Mesothelial cell of epicardium (in vitro differentiated cells): ENCODE measurements at regions not wholly inside any gene's neighbourhood (a gene's known extent, or its start where the extent isn't known, plus 50 kb on each side); places are given as distances from the start of the nearest gene placed in this dataset.

Experiments used
- DNase-seq, 2 experiments: peaks; one replicate each; pipeline ENCODE4 v3.0.0; 2021; ENCODE audit warnings: low spot score in 2 of 2; ENCODE audit not compliant: unreplicated experiment in 2 of 2
- H3K27ac Mint-ChIP-seq: 2 replicates; pipeline ENCODE4 v1.8.0; 2021; ENCODE audit warnings: mixed read lengths
- H3K27me3 Mint-ChIP-seq: 2 replicates; pipeline ENCODE4 v1.8.0; 2021; ENCODE audit warnings: low read depth, mixed read lengths
- H3K36me3 Mint-ChIP-seq: 2 replicates; pipeline ENCODE4 v1.8.0; 2021; ENCODE audit warnings: mixed read lengths
- H3K4me1 Mint-ChIP-seq: 2 replicates; pipeline ENCODE4 v1.8.0; 2021; ENCODE audit warnings: mixed read lengths
- H3K4me3 Mint-ChIP-seq: 2 replicates; pipeline ENCODE4 v1.8.0; 2021; ENCODE audit warnings: mild to moderate bottlenecking, moderate library complexity, mixed read lengths
- H3K9me3 Mint-ChIP-seq: 2 replicates; pipeline ENCODE4 v1.8.0; 2021; ENCODE audit warnings: mixed read lengths
- CTCF ChIP-seq: fragments of 200-600 bp; sonication (generic); IDR thresholded peaks from one replicate; pipeline ENCODE4 v1.5.0; 2021; ENCODE audit warnings: antibody characterized with exemption; ENCODE audit not compliant: unreplicated experiment

GRCh38 chr3:80239301-80239700 is 471.5 kb upstream of the ROBO1 start:
- no peaks in the 10 kb centered on the region for H3K27me3 Mint-ChIP-seq

GRCh38 chr3:80238606-80239005 is 470.8 kb upstream of the ROBO1 start:
- no peaks in the 10 kb centered on the region for H3K9me3 Mint-ChIP-seq
- peak overlapping the region; percentile 15 for H3K27ac Mint-ChIP-seq

More at GRCh38 chr3:80239301-80239700, 471.5 kb upstream of the ROBO1 start:
- peaks cover 10% of the 10 kb centered on the region for H3K4me1 Mint-ChIP-seq
- no peak for TF ChIP-seq CTCF
- no peak for DNase-seq
- no peaks in the 10 kb centered on the region for H3K9me3 Mint-ChIP-seq
- no peak overlapping the region for H3K27ac Mint-ChIP-seq
- H3K36me3 Mint-ChIP-seq, result no peaks in the 10 kb centered on the region
- H3K4me3 Mint-ChIP-seq, result no peak overlapping the region

GRCh38 chr3:80238152-80238551 is 470.4 kb upstream of the ROBO1 start:
- no peak overlapping the region for H3K4me3 Mint-ChIP-seq

More at GRCh38 chr3:80238606-80239005, 470.8 kb upstream of the ROBO1 start:
- H3K36me3 Mint-ChIP-seq, result no peaks in the 10 kb centered on the region
- DNase-seq, result no peak
- H3K4me1 Mint-ChIP-seq, result peaks cover 10% of the 10 kb centered on the region
- H3K27me3 Mint-ChIP-seq, result no peaks in the 10 kb centered on the region
- no peak overlapping the region for H3K4me3 Mint-ChIP-seq
- TF ChIP-seq CTCF, result no peak

GRCh38 chr3:80234706-80235105 is 466.9 kb upstream of the ROBO1 start:
- H3K27ac Mint-ChIP-seq, result no peak overlapping the region
- TF ChIP-seq CTCF, result no peak
- no peaks in the 10 kb centered on the region for H3K9me3 Mint-ChIP-seq
- H3K36me3 Mint-ChIP-seq, result no peaks in the 10 kb centered on the region
- no peak overlapping the region for H3K4me3 Mint-ChIP-seq
- H3K4me1 Mint-ChIP-seq, result peaks cover 10% of the 10 kb centered on the region
- H3K27me3 Mint-ChIP-seq, result no peaks in the 10 kb centered on the region
- DNase-seq, result no peak

More at GRCh38 chr3:80238152-80238551, 470.4 kb upstream of the ROBO1 start:
- no peaks in the 10 kb centered on the region for H3K9me3 Mint-ChIP-seq
- no peaks in the 10 kb centered on the region for H3K36me3 Mint-ChIP-seq
- peaks cover 10% of the 10 kb centered on the region for H3K4me1 Mint-ChIP-seq
- no peak for TF ChIP-seq CTCF
- no peak overlapping the region for H3K27ac Mint-ChIP-seq
- no peak for DNase-seq
- no peaks in the 10 kb centered on the region for H3K27me3 Mint-ChIP-seq

GRCh38 chr3:80233576-80233975 is 465.8 kb upstream of the ROBO1 start:
- peaks cover 7% of the 10 kb centered on the region for H3K4me1 Mint-ChIP-seq
- H3K27ac Mint-ChIP-seq, result no peak overlapping the region
- DNase-seq, result no peak
- no peaks in the 10 kb centered on the region for H3K36me3 Mint-ChIP-seq
- peaks cover 7% of the 10 kb centered on the region for H3K9me3 Mint-ChIP-seq
- no peaks in the 10 kb centered on the region for H3K27me3 Mint-ChIP-seq
- no peak overlapping the region for H3K4me3 Mint-ChIP-seq
- no peak for TF ChIP-seq CTCF

- H3K9me3 Mint-ChIP-seq, result peaks cover 11% of the 10 kb centered on the region
- no peak for DNase-seq
- H3K27ac Mint-ChIP-seq, result no peak overlapping the region
- no peak overlapping the region for H3K4me3 Mint-ChIP-seq
- H3K27me3 Mint-ChIP-seq, result no peaks in the 10 kb centered on the region
- TF ChIP-seq CTCF, result no peak
- H3K4me1 Mint-ChIP-seq, result peaks cover 2% of the 10 kb centered on the region
- H3K36me3 Mint-ChIP-seq, result no peaks in the 10 kb centered on the region
These were observed 465.0 kb upstream of the ROBO1 start for GRCh38 chr3:80232760-80233159.
